Esophagus muscularis mucosa (tissue), 3 donors: ENCODE measurements at regions not wholly inside any gene's neighbourhood (a gene's known extent, or its start where the extent isn't known, plus 50 kb on each side); places are given as distances from the start of the nearest gene placed in this dataset.
"Not testable (repeated sequence)": the region's sequence is repeated elsewhere in the genome, so short reads cannot be mapped to it uniquely, and the experiment has no call there.

Source experiments
- CTCF ChIP-seq, 3 experiments: fragments of 200-600 bp in 2 of 3; fragments of 450-650 bp in 1 of 3; sonication (generic) in 2 of 3; IDR thresholded peaks; one replicate each; pipeline ENCODE4 v1.5.1; 2017 to 2019; ENCODE audit warnings: antibody characterized with exemption in 3 of 3, mild to moderate bottlenecking in 2 of 3, moderate library complexity in 1 of 3
- POLR2A ChIP-seq: fragments of 450-650 bp; IDR thresholded peaks from one replicate; pipeline ENCODE4 v1.6.1; 2017; ENCODE audit warnings: antibody characterized with exemption, moderate library complexity, mild to moderate bottlenecking, low read depth
- POLR2AphosphoS5 ChIP-seq, 2 donors: sonication (generic); formaldehyde crosslinking; IDR thresholded peaks; one replicate each; pipeline ENCODE4 v1.6.1; 2017; ENCODE audit warnings: antibody characterized with exemption in 2 of 2

GRCh38 chr3:3962867-3963266 lies 163.6 kb downstream of the LRRN1 start:
- not testable (repeated sequence) for TF ChIP-seq CTCF (IDR thresholded peaks at IDR 0.05); POLR2A; POLR2AphosphoS5 (IDR thresholded peaks at IDR 0.05)
